Epithelial cell of esophagus (primary cell): ENCODE measurements at regions not wholly inside any gene's neighbourhood (a gene's known extent, or its start where the extent isn't known, plus 50 kb on each side); places are given as distances from the start of the nearest gene placed in this dataset.
"Not testable (repeated sequence)": the region's sequence is repeated elsewhere in the genome, so short reads cannot be mapped to it uniquely, and the experiment has no call there.

ENCODE experiments used
- DNase-seq: peaks from one replicate; pipeline ENCODE4 v3.0.0; 2010; ENCODE audit warnings: low read depth
- H3K4me3 ChIP-seq: 2 replicates; pipeline ENCODE4 v1.5.1; 2011; ENCODE audit warnings: mild to moderate bottlenecking, low read length, control low read depth
- CTCF ChIP-seq: IDR thresholded peaks from 2 replicates; pipeline ENCODE4 v1.5.1; 2011; ENCODE audit warnings: low read depth, mild to moderate bottlenecking, low read length, control low read depth, inconsistent platforms; ENCODE audit not compliant: insufficient read depth; ENCODE audit errors: missing control alignments

DNA sequence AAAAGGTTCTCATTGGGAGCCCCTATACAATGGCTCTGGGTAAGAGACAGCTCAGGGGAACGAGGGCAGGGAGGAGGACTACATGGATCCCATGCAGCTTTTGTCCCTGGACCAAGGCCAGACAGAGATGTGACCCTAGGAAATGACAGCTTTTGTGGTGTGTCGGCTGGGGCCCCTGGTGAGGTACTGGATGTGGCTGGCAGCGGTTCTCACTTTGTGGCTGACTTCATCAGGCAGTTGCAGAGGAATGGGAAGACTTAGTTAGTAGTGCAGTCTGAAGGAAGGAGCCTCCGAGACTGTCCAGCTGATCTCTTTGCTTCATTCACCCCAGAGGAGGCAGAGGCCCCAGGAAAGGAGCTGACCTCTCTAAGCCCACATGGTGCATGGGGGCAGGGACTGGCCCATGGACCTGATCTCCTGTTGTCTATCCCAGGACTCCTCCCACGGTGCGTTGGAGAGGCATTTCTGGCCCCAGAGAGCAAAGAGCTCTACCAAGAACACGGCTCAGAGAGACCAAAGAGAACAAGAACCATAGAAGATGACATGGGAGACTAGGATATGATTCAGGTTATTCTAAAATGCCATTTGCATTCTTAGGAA is 202.9 kb downstream of the RPS24 start:
- DNase-seq = no peak
- H3K4me3 ChIP-seq = no peak overlapping the region
- no peak for TF ChIP-seq CTCF

DNA sequence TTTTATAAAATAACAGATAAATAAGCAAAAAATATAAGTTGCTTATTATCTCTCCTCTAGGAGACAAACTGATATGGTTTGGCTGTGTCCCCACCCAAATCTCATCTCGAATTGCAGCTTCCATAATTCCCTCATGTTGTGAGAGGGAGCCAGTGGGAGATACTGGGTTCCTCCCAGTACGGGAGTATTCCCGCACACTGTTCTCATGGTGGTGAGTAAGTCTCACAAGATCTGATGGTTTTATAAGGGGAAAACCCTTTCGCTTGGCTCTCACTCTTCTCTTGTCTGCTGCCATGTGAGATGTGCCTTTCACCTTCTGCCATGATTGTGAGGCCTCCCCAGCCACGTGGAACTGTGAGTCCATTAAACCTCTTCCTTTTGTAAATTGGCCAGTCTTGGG is 204.3 kb downstream of the RPS24 start:
- not testable (repeated sequence) for DNase-seq, H3K4me3 ChIP-seq

GRCh38 chr10:78247266-78247665 is 213.6 kb downstream of the RPS24 start:
- no peak for DNase-seq
- H3K4me3 ChIP-seq = no peak overlapping the region
- TF ChIP-seq CTCF = no peak

GRCh38 chr10:78247821-78248220 is 214.2 kb downstream of the RPS24 start:
- DNase-seq = no peak
- no peak for TF ChIP-seq CTCF
- H3K4me3 ChIP-seq = no peak overlapping the region

DNA sequence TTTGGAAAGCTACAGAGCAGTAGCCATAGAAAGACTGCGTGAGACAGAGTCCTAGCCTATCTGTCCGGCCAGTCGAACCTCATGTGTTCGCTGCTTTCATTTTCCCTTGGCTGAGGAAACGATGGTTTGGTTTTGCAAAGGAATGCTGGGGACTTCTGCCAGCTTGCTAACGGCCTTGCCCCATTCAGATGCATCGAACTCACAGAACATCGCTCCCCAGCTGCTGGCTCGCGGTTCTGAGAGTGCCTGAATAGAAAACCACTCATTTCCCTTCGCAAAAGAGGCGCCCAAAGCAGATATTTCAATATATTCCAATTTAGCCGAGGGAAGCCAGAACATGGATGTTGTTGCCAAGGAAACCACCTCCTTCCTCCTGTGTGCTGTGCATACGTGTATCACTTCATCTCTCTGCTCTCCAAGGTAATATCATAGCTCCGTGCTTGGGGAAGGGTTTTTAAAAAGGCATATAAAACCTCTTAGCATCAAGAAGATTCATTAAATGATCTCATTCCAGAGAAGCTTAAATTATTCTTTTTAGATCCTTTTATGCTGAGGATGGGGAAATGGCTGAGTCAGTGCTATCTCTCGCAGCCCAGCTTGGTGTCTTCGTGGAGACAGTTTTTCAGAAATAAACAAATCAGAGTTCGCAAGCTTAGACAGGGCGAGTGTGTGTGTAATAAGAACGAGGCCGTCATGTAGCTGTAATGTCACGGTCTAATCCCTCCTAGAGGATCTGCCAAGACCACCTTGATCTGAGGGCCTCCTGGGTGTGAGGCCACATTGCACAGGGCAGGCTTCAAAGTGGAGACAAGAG is 215.2 kb downstream of the RPS24 start:
- no peak for DNase-seq
- TF ChIP-seq CTCF = no peak
- H3K4me3 ChIP-seq = no peak overlapping the region

DNA sequence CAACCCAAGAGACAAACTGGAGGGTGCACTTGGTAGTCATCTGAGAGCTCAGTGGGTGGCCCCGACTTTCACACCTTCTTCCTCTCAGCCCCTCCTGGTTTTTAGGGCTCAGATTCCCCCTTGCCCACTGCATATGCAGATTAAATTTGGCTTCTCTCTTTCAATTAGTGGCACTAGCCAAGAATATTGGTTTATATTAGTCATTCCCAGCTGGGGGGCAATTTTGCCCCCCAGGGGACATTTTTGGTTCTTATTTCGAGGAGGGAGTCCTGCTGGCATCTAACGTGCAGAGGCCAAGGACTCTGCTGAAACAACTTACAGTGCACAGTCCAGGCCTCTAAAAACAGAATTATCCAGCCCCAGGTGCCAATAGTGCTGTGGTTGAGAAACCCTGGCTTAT is 216.0 kb downstream of the RPS24 start:
- TF ChIP-seq CTCF = no peak
- DNase-seq = no peak

DNA sequence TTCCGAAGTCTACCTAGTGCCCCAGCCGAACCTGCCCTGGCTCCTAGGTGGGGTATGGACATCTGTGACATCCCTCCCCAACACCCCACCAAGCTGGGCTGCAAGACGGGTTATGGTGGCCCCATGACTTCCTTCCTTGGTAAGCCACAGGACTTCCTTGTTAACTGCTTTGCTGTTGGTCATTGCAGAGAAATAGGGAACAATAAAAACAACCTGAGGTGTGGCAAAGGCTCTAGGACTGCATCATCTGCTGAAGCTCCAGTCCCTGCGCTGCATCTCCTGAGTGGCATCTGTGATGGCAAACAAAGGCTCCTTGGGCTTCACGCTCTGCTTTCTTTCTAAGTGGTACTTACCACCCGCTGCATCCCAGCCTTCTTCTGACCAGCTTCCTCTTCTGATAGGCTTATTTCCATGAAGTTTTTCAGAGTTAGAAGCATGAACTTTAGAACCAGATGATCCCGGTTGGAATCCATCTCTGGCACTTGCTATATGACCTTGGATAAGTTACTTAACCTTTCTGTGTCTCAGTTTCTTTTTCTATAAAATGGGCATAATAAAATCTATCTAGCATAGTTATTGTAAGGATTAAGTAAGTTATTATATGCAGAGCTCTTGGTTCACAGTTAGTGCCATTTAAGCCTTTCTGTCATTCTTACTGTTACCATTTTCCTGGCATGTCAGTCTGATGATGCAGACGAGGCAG is 216.8 kb downstream of the RPS24 start:
- DNase-seq = no peak
- TF ChIP-seq CTCF = no peak
- no peak overlapping the region for H3K4me3 ChIP-seq

More for the DNA sequence above, 216.0 kb downstream of the RPS24 start:
- no peak overlapping the region for H3K4me3 ChIP-seq
